ENCODE measurements at regions not wholly inside any gene's neighbourhood (a gene's known extent, or its start where the extent isn't known, plus 50 kb on each side); places are given as distances from the start of the nearest gene placed in this dataset.
"Not testable (repeated sequence)": the region's sequence is repeated elsewhere in the genome, so short reads cannot be mapped to it uniquely, and the experiment has no call there.

GRCh38 chr9:6106711-6107339, 91.4 kb upstream of the RANBP6 start:
- Histone ChIP-seq H3K79me2 (ENCODE audit: insufficient read depth, low read length) (no peaks in the 10 kb centered on the region), H2AFZ (ENCODE audit: low read depth, low read length) (no peak overlapping the region), H3K4me3 (ENCODE audit: low read depth in 1 of 2, low read length in 2 of 2) (no peak overlapping the region), H4K20me1 (ENCODE audit: insufficient read depth, low read length) (no peaks in the 10 kb centered on the region), H3K9ac (ENCODE audit: low read depth, low read length) (no peak overlapping the region), H3K4me2 (ENCODE audit: insufficient read depth, low read length) (no peak overlapping the region), H3K9me3 (ENCODE audit: insufficient read depth, low read length, severe bottlenecking) (no peaks in the 10 kb centered on the region), H3K36me3 (ENCODE audit: insufficient read depth, low read length) (no peaks in the 10 kb centered on the region), H3K27ac (ENCODE audit: low read length) (no peak overlapping the region), H3K27me3 (ENCODE audit: insufficient read depth, low read length, poor library complexity) (no peaks in the 10 kb centered on the region), H3K4me1 (ENCODE audit: insufficient read depth, low read length) (0 out of 2 replicates have a peak, but pooled peaks cover 5% of the 10 kb centered on the region)
- DNase-seq = peak; percentile 10
- TF ChIP-seq EZH2 (IDR thresholded peaks at IDR 0.05; ENCODE audit: borderline replicate concordance, low read depth, low read length, severe bottlenecking) (no peak), CTCF (IDR thresholded peaks at IDR 0.05; ENCODE audit: borderline replicate concordance, extremely low read depth, low read length, poor library complexity, severe bottlenecking) (peak; percentile 42)
- peak; percentile 77 for ATAC-seq (ENCODE audit: insufficient read depth, low read depth)

- no peaks in the 10 kb centered on the region for H3K36me3 ChIP-seq (ENCODE audit: insufficient read depth, low read length)
Measured at GRCh38 chr9:6105738-6106137, 90.3 kb upstream of the RANBP6 start.

GRCh38 chr9:6104406-6104805, 89.0 kb upstream of the RANBP6 start:
- not testable (repeated sequence) for H3K9ac ChIP-seq (ENCODE audit: low read depth, low read length)

More at GRCh38 chr9:6105738-6106137, 90.3 kb upstream of the RANBP6 start:
- H3K4me2 ChIP-seq (ENCODE audit: insufficient read depth, low read length) = no peak overlapping the region
- H3K4me1 ChIP-seq (ENCODE audit: insufficient read depth, low read length) = 0 out of 2 replicates have a peak, but pooled peaks cover 5% of the 10 kb centered on the region
- no peaks in the 10 kb centered on the region for H4K20me1 ChIP-seq (ENCODE audit: insufficient read depth, low read length)
- H3K9ac ChIP-seq (ENCODE audit: low read depth, low read length) = no peak overlapping the region
- H3K27ac ChIP-seq (ENCODE audit: low read length) = no peak overlapping the region
- no peak overlapping the region for H3K4me3 ChIP-seq (ENCODE audit: low read depth in 1 of 2, low read length in 2 of 2)
- H2AFZ ChIP-seq (ENCODE audit: low read depth, low read length) = no peak overlapping the region
- no peaks in the 10 kb centered on the region for H3K27me3 ChIP-seq (ENCODE audit: insufficient read depth, low read length, poor library complexity)
- peak; percentile 50; the same call in 2 of the 3 replicates for ATAC-seq (ENCODE audit: insufficient read depth, low read depth)
- H3K9me3 ChIP-seq (ENCODE audit: insufficient read depth, low read length, severe bottlenecking) = no peaks in the 10 kb centered on the region
- no peak for DNase-seq
- TF ChIP-seq EZH2 (IDR thresholded peaks at IDR 0.05; ENCODE audit: borderline replicate concordance, low read depth, low read length, severe bottlenecking) (no peak), CTCF (IDR thresholded peaks at IDR 0.05; ENCODE audit: borderline replicate concordance, extremely low read depth, low read length, poor library complexity, severe bottlenecking) (no peak)
- H3K79me2 ChIP-seq (ENCODE audit: insufficient read depth, low read length) = no peaks in the 10 kb centered on the region

GRCh38 chr9:6103911-6104310, 88.5 kb upstream of the RANBP6 start:
- not testable (repeated sequence) for H3K79me2 ChIP-seq (ENCODE audit: insufficient read depth, low read length); H3K27me3 ChIP-seq (ENCODE audit: insufficient read depth, low read length, poor library complexity); ATAC-seq (ENCODE audit: insufficient read depth, low read depth); H3K27ac ChIP-seq (ENCODE audit: low read length); H2AFZ ChIP-seq (ENCODE audit: low read depth, low read length); H3K4me1 ChIP-seq (ENCODE audit: insufficient read depth, low read length); H3K36me3 ChIP-seq (ENCODE audit: insufficient read depth, low read length); DNase-seq; H3K9ac ChIP-seq (ENCODE audit: low read depth, low read length); H3K4me3 ChIP-seq (ENCODE audit: low read depth in 1 of 2, low read length in 2 of 2); H3K4me2 ChIP-seq (ENCODE audit: insufficient read depth, low read length); H4K20me1 ChIP-seq (ENCODE audit: insufficient read depth, low read length); H3K9me3 ChIP-seq (ENCODE audit: insufficient read depth, low read length, severe bottlenecking)

More at GRCh38 chr9:6104406-6104805, 89.0 kb upstream of the RANBP6 start:
- H3K9me3 ChIP-seq (ENCODE audit: insufficient read depth, low read length, severe bottlenecking); H3K79me2 ChIP-seq (ENCODE audit: insufficient read depth, low read length); H3K4me1 ChIP-seq (ENCODE audit: insufficient read depth, low read length); H3K4me2 ChIP-seq (ENCODE audit: insufficient read depth, low read length); ATAC-seq (ENCODE audit: insufficient read depth, low read depth); DNase-seq; H3K36me3 ChIP-seq (ENCODE audit: insufficient read depth, low read length); H3K27me3 ChIP-seq (ENCODE audit: insufficient read depth, low read length, poor library complexity); H3K4me3 ChIP-seq (ENCODE audit: low read depth in 1 of 2, low read length in 2 of 2); H4K20me1 ChIP-seq (ENCODE audit: insufficient read depth, low read length); H2AFZ ChIP-seq (ENCODE audit: low read depth, low read length); H3K27ac ChIP-seq (ENCODE audit: low read length): not testable (repeated sequence)

GRCh38 chr9:6102336-6102987, 87.0 kb upstream of the RANBP6 start:
- H3K4me1 ChIP-seq (ENCODE audit: insufficient read depth, low read length); H4K20me1 ChIP-seq (ENCODE audit: insufficient read depth, low read length); H3K36me3 ChIP-seq (ENCODE audit: insufficient read depth, low read length); H2AFZ ChIP-seq (ENCODE audit: low read depth, low read length); H3K4me2 ChIP-seq (ENCODE audit: insufficient read depth, low read length); H3K79me2 ChIP-seq (ENCODE audit: insufficient read depth, low read length); H3K4me3 ChIP-seq (ENCODE audit: low read depth in 1 of 2, low read length in 2 of 2); ATAC-seq (ENCODE audit: insufficient read depth, low read depth); DNase-seq; H3K9me3 ChIP-seq (ENCODE audit: insufficient read depth, low read length, severe bottlenecking); H3K27ac ChIP-seq (ENCODE audit: low read length); H3K27me3 ChIP-seq (ENCODE audit: insufficient read depth, low read length, poor library complexity); H3K9ac ChIP-seq (ENCODE audit: low read depth, low read length): not testable (repeated sequence)

- H3K4me3 ChIP-seq (ENCODE audit: low read depth in 1 of 2, low read length in 2 of 2); ATAC-seq (ENCODE audit: insufficient read depth, low read depth); H3K27ac ChIP-seq (ENCODE audit: low read length): not testable (repeated sequence)
Measured at GRCh38 chr9:6101725-6102124, 86.3 kb upstream of the RANBP6 start.

More at GRCh38 chr9:6101725-6102124, 86.3 kb upstream of the RANBP6 start:
- not testable (repeated sequence) for H2AFZ ChIP-seq (ENCODE audit: low read depth, low read length); DNase-seq; H3K9me3 ChIP-seq (ENCODE audit: insufficient read depth, low read length, severe bottlenecking); H3K9ac ChIP-seq (ENCODE audit: low read depth, low read length); H3K36me3 ChIP-seq (ENCODE audit: insufficient read depth, low read length); H3K27me3 ChIP-seq (ENCODE audit: insufficient read depth, low read length, poor library complexity); H4K20me1 ChIP-seq (ENCODE audit: insufficient read depth, low read length); H3K4me1 ChIP-seq (ENCODE audit: insufficient read depth, low read length); H3K79me2 ChIP-seq (ENCODE audit: insufficient read depth, low read length); H3K4me2 ChIP-seq (ENCODE audit: insufficient read depth, low read length)
